ENCODE measurements at regions not wholly inside any gene's neighbourhood (a gene's known extent, or its start where the extent isn't known, plus 50 kb on each side); places are given as distances from the start of the nearest gene placed in this dataset.
"Not testable (repeated sequence)": the region's sequence is repeated elsewhere in the genome, so short reads cannot be mapped to it uniquely, and the experiment has no call there.

- TF ChIP-seq CTCF (conservative IDR thresholded peaks at IDR 0.05; ENCODE audit: low read depth, low read length); EZH2 (IDR thresholded peaks at IDR 0.05; ENCODE audit: low read length, unreplicated experiment): not testable (repeated sequence)
Measured at GRCh38 chr15:24260854-24261253, 414.7 kb upstream of the NPAP1 start.
